Liver (tissue), 8 donors: ENCODE measurements at regions not wholly inside any gene's neighbourhood (a gene's known extent, or its start where the extent isn't known, plus 50 kb on each side); places are given as distances from the start of the nearest gene placed in this dataset.

Source experiments
- DNase-seq: peaks from one replicate; pipeline ENCODE4 v3.0.0-alpha.2; 2017; ENCODE audit warnings: low spot score
- H3K27ac ChIP-seq, 2 donors: one replicate each; pipeline ENCODE4 v1.7.0; 2013; ENCODE audit warnings: inconsistent platforms in 2 of 2, low read length in 2 of 2, control low read depth in 1 of 2, low read depth in 1 of 2, mild to moderate bottlenecking in 1 of 2
- H3K27me3 ChIP-seq, 4 donors: one replicate each; pipeline versions ENCODE4 v1.6.1 to v1.7.0; 2013; ENCODE audit warnings: low read length in 3 of 4, inconsistent platforms in 1 of 4, mild to moderate bottlenecking in 1 of 4, moderate library complexity in 1 of 4; ENCODE audit not compliant: control insufficient read depth in 4 of 4, insufficient read depth in 4 of 4
- H3K36me3 ChIP-seq, 4 donors: one replicate each; pipeline versions ENCODE4 v1.6.1 to v1.7.0; 2013; ENCODE audit warnings: low read length in 3 of 4, mild to moderate bottlenecking in 3 of 4, low read depth in 1 of 4, moderate library complexity in 1 of 4; ENCODE audit not compliant: control insufficient read depth in 4 of 4, insufficient read depth in 3 of 4
- H3K4me1 ChIP-seq, 4 donors: one replicate each; pipeline versions ENCODE4 v1.6.1 to v1.7.0; 2013; ENCODE audit warnings: low read length in 3 of 4, mild to moderate bottlenecking in 3 of 4, moderate library complexity in 1 of 4; ENCODE audit not compliant: control insufficient read depth in 4 of 4, insufficient read depth in 4 of 4
- H3K4me3 ChIP-seq, 3 donors: one replicate each; pipeline versions ENCODE4 v1.6.1 to v1.7.0; 2013; ENCODE audit warnings: low read length in 3 of 3, control low read depth in 1 of 3, low read depth in 1 of 3, mild to moderate bottlenecking in 1 of 3
- H3K9ac ChIP-seq, 2 donors: one replicate each; pipeline ENCODE4 v1.7.0; 2013; ENCODE audit warnings: low read length in 2 of 2, mild to moderate bottlenecking in 2 of 2, moderate library complexity in 2 of 2, control low read depth in 1 of 2, low read depth in 1 of 2
- H3K9me3 ChIP-seq, 4 donors: one replicate each; pipeline versions ENCODE4 v1.6.1 to v1.7.0; 2013; ENCODE audit warnings: low read length in 3 of 4; ENCODE audit not compliant: control insufficient read depth in 4 of 4
- ATF3 ChIP-seq: IDR thresholded peaks from 2 replicates; pipeline ENCODE4 v1.6.1; 2016; ENCODE audit warnings: antibody characterized with exemption
- EGR1 ChIP-seq, 2 donors: IDR thresholded peaks; 2 replicates each; pipeline ENCODE4 v1.6.1; 2016 to 2018; ENCODE audit warnings: antibody characterized with exemption in 2 of 2, low read depth in 2 of 2
- FOXA1 ChIP-seq: IDR thresholded peaks from 2 replicates; pipeline ENCODE4 v1.6.1; 2016; ENCODE audit warnings: antibody characterized with exemption
- FOXA2 ChIP-seq: IDR thresholded peaks from 2 replicates; pipeline ENCODE4 v1.6.1; 2016; ENCODE audit warnings: antibody characterized with exemption
- GABPA ChIP-seq, 2 donors: IDR thresholded peaks in 1 of 2; conservative IDR thresholded peaks in 1 of 2; 2 replicates each; pipeline ENCODE4 v1.6.1; 2016; ENCODE audit warnings: antibody characterized with exemption in 2 of 2, mild to moderate bottlenecking in 1 of 2, moderate library complexity in 1 of 2
- HNF4A ChIP-seq, 2 donors: conservative IDR thresholded peaks; 2 replicates each; pipeline ENCODE4 v1.6.1; 2016; ENCODE audit warnings: antibody characterized with exemption in 2 of 2, mild to moderate bottlenecking in 2 of 2
- HNF4G ChIP-seq: IDR thresholded peaks from 2 replicates; pipeline ENCODE4 v1.6.1; 2016; ENCODE audit warnings: antibody characterized with exemption
- JUND ChIP-seq, 2 donors: IDR thresholded peaks; 2 replicates each; pipeline ENCODE4 v1.6.1; 2016; ENCODE audit warnings: antibody characterized with exemption in 2 of 2
- MAX ChIP-seq: IDR thresholded peaks from 2 replicates; pipeline ENCODE4 v1.6.1; 2016; ENCODE audit warnings: antibody characterized with exemption
- NR2F2 ChIP-seq: IDR thresholded peaks from 2 replicates; pipeline ENCODE4 v1.6.1; 2016; ENCODE audit warnings: antibody characterized with exemption
- RAD21 ChIP-seq, 2 donors: IDR thresholded peaks; 2 replicates each; pipeline ENCODE4 v1.6.1; 2016; ENCODE audit warnings: antibody characterized with exemption in 2 of 2, mild to moderate bottlenecking in 2 of 2
- RXRA ChIP-seq, 2 donors: IDR thresholded peaks; 2 replicates each; pipeline ENCODE4 v1.6.1; 2017 to 2018; ENCODE audit warnings: antibody characterized with exemption in 2 of 2, mild to moderate bottlenecking in 1 of 2
- SP1 ChIP-seq: IDR thresholded peaks from 2 replicates; pipeline ENCODE4 v1.6.1; 2018; ENCODE audit warnings: antibody characterized with exemption, mild to moderate bottlenecking
- TAF1 ChIP-seq: conservative IDR thresholded peaks from 2 replicates; pipeline ENCODE4 v1.6.1; 2016; ENCODE audit warnings: antibody characterized with exemption, mild to moderate bottlenecking
- YY1 ChIP-seq: IDR thresholded peaks from 2 replicates; pipeline ENCODE4 v1.6.1; 2016; ENCODE audit warnings: antibody characterized with exemption, mild to moderate bottlenecking
- ZBTB33 ChIP-seq: IDR thresholded peaks from 2 replicates; pipeline ENCODE4 v1.6.1; 2016; ENCODE audit warnings: antibody characterized with exemption
- WGBS: extraction: QIAGEN DNeasy Blood & Tissue Kit; methylation state at CpG from one replicate; pipeline ENCODE4 v1.1.7; 2013; 5-methylcytosine and 5-hydroxymethylcytosine counted together
- TF ChIP-seq, protein P1 (sequence below): IDR thresholded peaks from 2 replicates; pipeline ENCODE4 v1.6.1; 2016; ENCODE audit warnings: antibody characterized with exemption, mild to moderate bottlenecking
- TF ChIP-seq, protein P2 (sequence below): fragments of 150-350 bp; IDR thresholded peaks from 2 replicates; pipeline ENCODE4 v1.5.1; 2017; ENCODE audit warnings: improper control_type of control experiment, low read depth, low read length; ENCODE audit not compliant: missing input control
- donor health status: healthy.
- donor health status: healthy.
- donor health status: healthy.
- donor health status: healthy.
- donor health status: healthy.

DNA sequence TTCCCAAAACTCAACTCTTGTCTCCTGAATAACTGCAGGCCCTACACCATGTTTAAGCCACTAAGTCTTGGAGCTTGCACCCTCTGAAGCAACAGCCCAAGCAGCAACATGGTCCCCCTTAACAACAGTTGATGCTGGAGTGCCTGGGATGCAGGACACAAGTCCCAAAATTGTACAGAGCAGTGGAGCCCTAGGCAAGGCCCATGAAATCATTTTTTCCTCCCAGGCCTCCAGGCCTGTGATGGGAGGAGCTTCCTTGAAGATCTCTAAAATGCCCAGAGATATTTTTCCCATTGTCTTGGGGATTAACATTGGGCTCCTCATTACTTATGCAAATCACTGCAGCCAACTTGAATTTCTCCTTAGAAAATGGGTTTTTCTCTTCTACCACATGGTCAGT lies 311.9 kb upstream of the EPHA3 start:
- H3K9me3 ChIP-seq = peaks cover 0 to 8% (median 4%) of the 10 kb centered on the region in 4 donors
- no peaks in the 10 kb centered on the region for H3K27me3 ChIP-seq
- no peak overlapping the region for H3K9ac ChIP-seq
- no peak for TF ChIP-seq NR2F2
- no peak for TF ChIP-seq MAX
- no peak for TF ChIP-seq ZBTB33
- TF ChIP-seq FOXA2 = no peak
- TF ChIP-seq EGR1 (IDR thresholded peaks at IDR 0.05; ENCODE audit: low read depth in 2 of 2) = no peak
- TF ChIP-seq HNF4A (conservative IDR thresholded peaks at IDR 0.05) = no peak
- TF ChIP-seq, protein P1, sequence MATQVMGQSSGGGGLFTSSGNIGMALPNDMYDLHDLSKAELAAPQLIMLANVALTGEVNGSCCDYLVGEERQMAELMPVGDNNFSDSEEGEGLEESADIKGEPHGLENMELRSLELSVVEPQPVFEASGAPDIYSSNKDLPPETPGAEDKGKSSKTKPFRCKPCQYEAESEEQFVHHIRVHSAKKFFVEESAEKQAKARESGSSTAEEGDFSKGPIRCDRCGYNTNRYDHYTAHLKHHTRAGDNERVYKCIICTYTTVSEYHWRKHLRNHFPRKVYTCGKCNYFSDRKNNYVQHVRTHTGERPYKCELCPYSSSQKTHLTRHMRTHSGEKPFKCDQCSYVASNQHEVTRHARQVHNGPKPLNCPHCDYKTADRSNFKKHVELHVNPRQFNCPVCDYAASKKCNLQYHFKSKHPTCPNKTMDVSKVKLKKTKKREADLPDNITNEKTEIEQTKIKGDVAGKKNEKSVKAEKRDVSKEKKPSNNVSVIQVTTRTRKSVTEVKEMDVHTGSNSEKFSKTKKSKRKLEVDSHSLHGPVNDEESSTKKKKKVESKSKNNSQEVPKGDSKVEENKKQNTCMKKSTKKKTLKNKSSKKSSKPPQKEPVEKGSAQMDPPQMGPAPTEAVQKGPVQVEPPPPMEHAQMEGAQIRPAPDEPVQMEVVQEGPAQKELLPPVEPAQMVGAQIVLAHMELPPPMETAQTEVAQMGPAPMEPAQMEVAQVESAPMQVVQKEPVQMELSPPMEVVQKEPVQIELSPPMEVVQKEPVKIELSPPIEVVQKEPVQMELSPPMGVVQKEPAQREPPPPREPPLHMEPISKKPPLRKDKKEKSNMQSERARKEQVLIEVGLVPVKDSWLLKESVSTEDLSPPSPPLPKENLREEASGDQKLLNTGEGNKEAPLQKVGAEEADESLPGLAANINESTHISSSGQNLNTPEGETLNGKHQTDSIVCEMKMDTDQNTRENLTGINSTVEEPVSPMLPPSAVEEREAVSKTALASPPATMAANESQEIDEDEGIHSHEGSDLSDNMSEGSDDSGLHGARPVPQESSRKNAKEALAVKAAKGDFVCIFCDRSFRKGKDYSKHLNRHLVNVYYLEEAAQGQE = no peak
- no peak for TF ChIP-seq SP1
- no peak for TF ChIP-seq YY1
- no peak for TF ChIP-seq JUND (IDR thresholded peaks at IDR 0.05)
- TF ChIP-seq GABPA (IDR thresholded peaks at IDR 0.05 in 1 of 2, conservative IDR thresholded peaks at IDR 0.05 in 1 of 2) = no peak
- no peak for TF ChIP-seq RXRA (IDR thresholded peaks at IDR 0.05)
- no peak for TF ChIP-seq TAF1
- H3K36me3 ChIP-seq = no peaks in the 10 kb centered on the region
- no peak overlapping the region for H3K27ac ChIP-seq
- no peaks in the 10 kb centered on the region for H3K4me1 ChIP-seq
- no peak overlapping the region for H3K4me3 ChIP-seq
- no peak for DNase-seq

DNA sequence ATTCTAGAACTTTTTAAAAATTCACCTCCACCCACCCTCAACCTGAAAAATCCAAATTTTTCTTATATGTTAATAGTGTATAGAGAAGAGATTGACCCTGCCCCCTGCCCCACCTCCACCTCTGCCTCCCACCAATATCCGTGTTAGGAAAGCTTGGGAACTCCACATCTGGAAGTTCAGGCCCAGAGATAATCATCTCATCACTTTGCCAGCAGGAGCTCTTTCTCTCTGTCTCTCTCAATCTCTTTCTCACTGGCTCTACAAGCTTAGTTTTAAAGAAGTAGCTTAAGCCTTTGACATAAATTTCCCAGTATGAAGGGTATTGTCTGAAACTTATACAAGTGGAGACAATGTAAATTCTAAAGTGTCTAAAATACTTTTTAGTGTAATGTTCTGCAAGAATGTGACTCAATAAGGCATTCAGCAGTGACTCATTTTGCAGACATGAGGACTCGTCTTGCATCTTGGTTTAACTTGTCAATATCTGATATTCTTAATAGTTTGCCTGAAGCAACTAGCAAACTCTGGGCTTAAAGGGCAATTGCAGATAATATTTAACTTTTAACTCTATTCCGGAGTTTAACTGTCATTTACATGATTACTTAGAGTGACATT lies 299.8 kb upstream of the EPHA3 start:
- H3K27ac ChIP-seq = no peak overlapping the region
- H3K27me3 ChIP-seq = no peaks in the 10 kb centered on the region
- TF ChIP-seq RAD21 (IDR thresholded peaks at IDR 0.05) (no peak), HNF4A (conservative IDR thresholded peaks at IDR 0.05) (no peak), FOXA2 (no peak), EGR1 (IDR thresholded peaks at IDR 0.05; ENCODE audit: low read depth in 2 of 2) (no peak), JUND (IDR thresholded peaks at IDR 0.05) (no peak), ATF3 (no peak), HNF4G (no peak), SP1 (no peak), RXRA (IDR thresholded peaks at IDR 0.05) (no peak), TAF1 (no peak), FOXA1 (no peak)
- TF ChIP-seq, protein P2, sequence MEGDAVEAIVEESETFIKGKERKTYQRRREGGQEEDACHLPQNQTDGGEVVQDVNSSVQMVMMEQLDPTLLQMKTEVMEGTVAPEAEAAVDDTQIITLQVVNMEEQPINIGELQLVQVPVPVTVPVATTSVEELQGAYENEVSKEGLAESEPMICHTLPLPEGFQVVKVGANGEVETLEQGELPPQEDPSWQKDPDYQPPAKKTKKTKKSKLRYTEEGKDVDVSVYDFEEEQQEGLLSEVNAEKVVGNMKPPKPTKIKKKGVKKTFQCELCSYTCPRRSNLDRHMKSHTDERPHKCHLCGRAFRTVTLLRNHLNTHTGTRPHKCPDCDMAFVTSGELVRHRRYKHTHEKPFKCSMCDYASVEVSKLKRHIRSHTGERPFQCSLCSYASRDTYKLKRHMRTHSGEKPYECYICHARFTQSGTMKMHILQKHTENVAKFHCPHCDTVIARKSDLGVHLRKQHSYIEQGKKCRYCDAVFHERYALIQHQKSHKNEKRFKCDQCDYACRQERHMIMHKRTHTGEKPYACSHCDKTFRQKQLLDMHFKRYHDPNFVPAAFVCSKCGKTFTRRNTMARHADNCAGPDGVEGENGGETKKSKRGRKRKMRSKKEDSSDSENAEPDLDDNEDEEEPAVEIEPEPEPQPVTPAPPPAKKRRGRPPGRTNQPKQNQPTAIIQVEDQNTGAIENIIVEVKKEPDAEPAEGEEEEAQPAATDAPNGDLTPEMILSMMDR = no peak
- no peak overlapping the region for H3K4me3 ChIP-seq
- no peaks in the 10 kb centered on the region for H3K36me3 ChIP-seq
- DNase-seq = no peak
- no peaks in the 10 kb centered on the region for H3K4me1 ChIP-seq
- no peak overlapping the region for H3K9ac ChIP-seq
- WGBS = 45% methylated on average over 3 of the region's 3 CpGs
- no peaks in the 10 kb centered on the region for H3K9me3 ChIP-seq
